A549 (cell line): ENCODE measurements at regions not wholly inside any gene's neighbourhood (a gene's known extent, or its start where the extent isn't known, plus 50 kb on each side); places are given as distances from the start of the nearest gene placed in this dataset.

Experiments used
- ATAC-seq, 2 experiments: fragments of 200-7000 bp in 1 of 2; fragments of >200 bp in 1 of 2; cut with Nextera tagmentation in 1 of 2; cut with Tn5 transposase in 1 of 2; 3 replicates each; pipeline versions ENCODE4 v1.8.0 to v1.9.1; 2018 to 2020; ENCODE audit warnings: mild to moderate bottlenecking in 1 of 2, moderate library complexity in 1 of 2
- CTCF ChIA-PET: fragments of 300-600 bp; sonication (Branson Sonifier 250); formaldehyde crosslinking; extraction: SDS; loops from one replicate; lab custom pipeline; 2021; ENCODE audit warnings: antibody characterized with exemption, inconsistent platforms; lab: Yijun Ruan, JAX
- POLR2A ChIA-PET: fragments of 350-600 bp; formaldehyde crosslinking; extraction: SDS; loops from one replicate; lab custom pipeline; 2021; ENCODE audit warnings: antibody characterized with exemption, inconsistent platforms; lab: Yijun Ruan, JAX
- DNase-seq, 2 experiments: peaks; one replicate each; pipeline versions ENCODE4 v3.0.0 to v3.0.0-alpha.2; 2011 to 2016; ENCODE audit warnings: low read depth in 1 of 2, low spot score in 1 of 2
- FAIRE-seq: peaks from 2 replicates; lab custom pipeline; 2011; peaks lifted over from hg19 to GRCh38; lab: Jason Lieb, UNC
- H3K27ac ChIP-seq, 2 experiments: fragments of >200 bp; sonication (Bioruptor Twin); formaldehyde crosslinking; 3 replicates each; pipeline ENCODE4 v1.5.1; 2016 to 2017
- H3K4me1 ChIP-seq: fragments of >200 bp; sonication (Bioruptor Twin); formaldehyde crosslinking; 3 replicates; pipeline ENCODE4 v1.6.1; 2016
- H3K4me2 ChIP-seq: fragments of >200 bp; sonication (Bioruptor Twin); formaldehyde crosslinking; 3 replicates; pipeline ENCODE4 v1.6.1; 2016
- H3K4me3 ChIP-seq: fragments of >200 bp; sonication (Bioruptor Twin); formaldehyde crosslinking; 3 replicates; pipeline ENCODE4 v1.5.1; 2016
- H3K9me3 ChIP-seq: fragments of >200 bp; sonication (Bioruptor Twin); formaldehyde crosslinking; 3 replicates; pipeline ENCODE4 v1.6.1; 2016
- EP300 ChIP-seq, 2 experiments: fragments of >200 bp; sonication (Bioruptor Twin); formaldehyde crosslinking; IDR thresholded peaks; 2 replicates in 1 of 2; 3 replicates in 1 of 2; pipeline ENCODE4 v1.6.1; 2016 to 2017
- ESRRA ChIP-seq: fragments of 150-350 bp; IDR thresholded peaks from 2 replicates; pipeline ENCODE4 v1.6.1; 2014; ENCODE audit warnings: mild to moderate bottlenecking, low read length, borderline replicate concordance
- FOXS1 ChIP-seq: fragments of 250-450 bp; sonication (Bioruptor Pico); IDR thresholded peaks from 2 replicates; pipeline ENCODE4 v1.5.0; 2020; ENCODE audit warnings: mild to moderate bottlenecking, moderate library complexity
- GATA3 ChIP-seq: IDR thresholded peaks from 2 replicates; pipeline ENCODE4 v1.6.1; 2012; ENCODE audit warnings: borderline replicate concordance
- HEYL ChIP-seq: fragments of 250-450 bp; sonication (Bioruptor Pico); IDR thresholded peaks from 2 replicates; pipeline ENCODE4 v1.8.0; 2021; ENCODE audit warnings: mild to moderate bottlenecking, moderate library complexity
- HOXA7 ChIP-seq: fragments of 250-450 bp; sonication (Bioruptor Pico); IDR thresholded peaks from 2 replicates; pipeline ENCODE4 v1.5.0; 2020; ENCODE audit warnings: mild to moderate bottlenecking, moderate library complexity
- HOXB5 ChIP-seq: fragments of 250-450 bp; sonication (Bioruptor Pico); IDR thresholded peaks from 2 replicates; pipeline ENCODE4 v1.5.0; 2020; ENCODE audit warnings: mild to moderate bottlenecking, moderate library complexity
- JUN ChIP-seq, 2 experiments: fragments of >200 bp; sonication (Bioruptor Twin); formaldehyde crosslinking; IDR thresholded peaks; 2 replicates in 1 of 2; 3 replicates in 1 of 2; pipeline ENCODE4 v1.6.1; 2016 to 2017
- JUNB ChIP-seq: fragments of >200 bp; sonication (Bioruptor Twin); formaldehyde crosslinking; IDR thresholded peaks from 2 replicates; pipeline ENCODE4 v1.6.1; 2016
- KDM5A ChIP-seq: fragments of 200-600 bp; sonication (generic); IDR thresholded peaks from 2 replicates; pipeline ENCODE4 v1.6.1; 2016; ENCODE audit warnings: antibody characterized with exemption, mild to moderate bottlenecking
- MAZ ChIP-seq: fragments of 150-350 bp; IDR thresholded peaks from 2 replicates; pipeline ENCODE4 v1.6.1; 2014; ENCODE audit warnings: antibody characterized with exemption, low read depth, low read length, borderline replicate concordance
- NPAS2 ChIP-seq: fragments of 250-450 bp; sonication (Bioruptor Pico); IDR thresholded peaks from 2 replicates; pipeline ENCODE4 v1.8.0; 2022; ENCODE audit warnings: mild to moderate bottlenecking, moderate library complexity, borderline replicate concordance
- PHF8 ChIP-seq: fragments of 200-600 bp; sonication (generic); IDR thresholded peaks from 2 replicates; pipeline ENCODE4 v1.6.1; 2016; ENCODE audit warnings: low read depth, mild to moderate bottlenecking, antibody characterized with exemption, moderate library complexity, borderline replicate concordance
- POLR2AphosphoS2 ChIP-seq: conservative IDR thresholded peaks from 2 replicates; pipeline ENCODE4 v1.6.1; 2012; ENCODE audit warnings: low read length, improper control_type of control experiment, inconsistent platforms
- RNF2 ChIP-seq: fragments of 200-600 bp; sonication (generic); IDR thresholded peaks from 2 replicates; pipeline ENCODE4 v1.6.1; 2016; ENCODE audit warnings: low read depth, mild to moderate bottlenecking, antibody characterized with exemption, moderate library complexity, borderline replicate concordance
- ZFP36 ChIP-seq: fragments of 450-650 bp; IDR thresholded peaks from 2 replicates; pipeline ENCODE4 v1.6.1; 2014; ENCODE audit warnings: borderline replicate concordance; ENCODE audit not compliant: partially characterized antibody
- ZNF302 ChIP-seq: fragments of 250-450 bp; sonication (Bioruptor Pico); IDR thresholded peaks from 2 replicates; pipeline ENCODE4 v1.9.0; 2021; ENCODE audit warnings: inconsistent platforms, mild to moderate bottlenecking, moderate library complexity
- WGBS: methylation state at CpG from one replicate; pipeline ENCODE4 v1.1.6; 2017; ENCODE audit errors: missing lambda C conversion rate; 5-methylcytosine and 5-hydroxymethylcytosine counted together
- TF ChIP-seq, protein P1 (sequence below): fragments of >200 bp; sonication (Bioruptor Twin); formaldehyde crosslinking; IDR thresholded peaks from 2 replicates; pipeline ENCODE4 v1.6.1; 2016
- TF ChIP-seq, protein P2 (sequence below): fragments of >200 bp; sonication (Bioruptor Twin); formaldehyde crosslinking; IDR thresholded peaks from 3 replicates; pipeline ENCODE4 v1.6.1; 2016
- TF ChIP-seq, protein P3 (sequence below): fragments of 200-600 bp; sonication (generic); IDR thresholded peaks from 2 replicates; pipeline ENCODE4 v1.6.1; 2016; ENCODE audit warnings: antibody characterized with exemption, mild to moderate bottlenecking, moderate library complexity
- TF ChIP-seq, protein P4 (sequence below): fragments of >200 bp; sonication (Bioruptor Twin); formaldehyde crosslinking; IDR thresholded peaks from 3 replicates; pipeline ENCODE4 v1.5.1; 2016
- TF ChIP-seq, protein P5 (sequence below): IDR thresholded peaks from 2 replicates; pipeline ENCODE4 v1.6.1; 2012
- TF ChIP-seq, protein P6 (sequence below): IDR thresholded peaks from 2 replicates; pipeline ENCODE4 v1.6.1; 2012

DNA sequence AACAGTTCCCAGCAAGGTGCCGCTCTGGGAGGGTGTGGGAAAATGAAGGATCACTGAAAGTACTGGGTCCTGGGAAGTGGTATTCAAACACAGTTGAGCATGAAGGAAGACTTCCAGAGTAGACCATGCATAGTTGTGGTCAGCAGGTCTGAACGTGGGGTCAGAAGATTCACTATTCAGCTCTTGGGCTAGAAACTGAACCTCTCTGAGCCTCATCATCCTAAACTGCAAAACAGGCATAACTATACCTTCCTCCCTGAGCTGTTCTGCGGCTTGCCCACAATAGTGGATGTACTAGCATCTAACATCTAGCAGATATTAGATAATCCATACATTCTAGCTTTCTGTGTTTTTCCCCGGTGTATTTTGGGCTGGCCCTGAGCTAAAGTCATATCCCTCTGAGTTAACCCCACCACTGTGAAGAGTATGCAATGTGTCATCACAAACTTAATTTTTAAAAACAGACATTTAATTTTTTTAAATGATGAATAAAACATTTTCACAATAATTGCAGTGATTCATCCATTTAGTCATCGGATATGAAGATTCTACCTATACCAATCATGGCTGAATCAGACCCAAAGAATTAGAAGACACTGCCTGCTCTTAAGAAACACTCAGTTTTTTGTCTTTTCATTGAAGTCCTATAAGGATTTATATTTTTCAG lies 179.1 kb downstream of the BLID start (continued):
- TF ChIP-seq EP300 (IDR thresholded peaks at IDR 0.05) (no peak), MAZ (no peak), KDM5A (no peak), GATA3 (no peak), NPAS2 (CRISPR knock-in tag) (no peak)

DNA sequence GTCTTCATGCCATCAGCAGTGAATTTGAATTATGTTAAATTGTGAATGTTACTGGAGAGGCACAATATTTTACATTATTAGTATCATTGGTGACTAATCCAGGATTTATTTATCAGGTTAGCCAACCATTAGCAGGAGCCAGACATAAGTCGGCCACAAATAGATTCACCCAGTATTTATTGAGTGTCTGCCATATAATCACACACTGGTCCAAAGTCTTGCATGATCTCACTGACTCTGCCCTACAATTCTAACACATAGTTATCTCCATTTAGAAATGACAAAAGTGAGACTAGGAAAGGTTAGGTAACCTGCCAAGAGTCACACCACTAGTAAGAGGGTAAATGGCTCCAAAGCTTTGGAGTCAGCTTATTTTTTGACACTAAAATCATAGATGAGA lies 179.6 kb downstream of the BLID start:
- DNase-seq: no peak
- no peak overlapping the region for H3K4me2 ChIP-seq
- H3K9me3 ChIP-seq: no peaks in the 10 kb centered on the region
- ChIA-PET POLR2A (no interaction called here), CTCF (no interaction called here)
- H3K27ac ChIP-seq: no peak overlapping the region
- FAIRE-seq: no peak
- no peak for ATAC-seq
- WGBS: 44% methylated on average over 1 of the region's 1 CpG
- TF ChIP-seq EP300 (IDR thresholded peaks at IDR 0.05) (no peak), HOXA7 (CRISPR knock-in tag) (no peak), FOXS1 (CRISPR knock-in tag) (no peak), PHF8 (no peak), KDM5A (no peak), POLR2AphosphoS2 (no peak), ZFP36 (no peak), JUN (IDR thresholded peaks at IDR 0.05) (no peak), ESRRA (no peak), HEYL (CRISPR knock-in tag) (no peak), ZNF302 (CRISPR knock-in tag) (no peak), RNF2 (no peak), JUNB (no peak), HOXB5 (no peak)
- TF ChIP-seq, protein P1, sequence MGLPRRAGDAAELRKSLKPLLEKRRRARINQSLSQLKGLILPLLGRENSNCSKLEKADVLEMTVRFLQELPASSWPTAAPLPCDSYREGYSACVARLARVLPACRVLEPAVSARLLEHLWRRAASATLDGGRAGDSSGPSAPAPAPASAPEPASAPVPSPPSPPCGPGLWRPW: no peak
- TF ChIP-seq, protein P2, sequence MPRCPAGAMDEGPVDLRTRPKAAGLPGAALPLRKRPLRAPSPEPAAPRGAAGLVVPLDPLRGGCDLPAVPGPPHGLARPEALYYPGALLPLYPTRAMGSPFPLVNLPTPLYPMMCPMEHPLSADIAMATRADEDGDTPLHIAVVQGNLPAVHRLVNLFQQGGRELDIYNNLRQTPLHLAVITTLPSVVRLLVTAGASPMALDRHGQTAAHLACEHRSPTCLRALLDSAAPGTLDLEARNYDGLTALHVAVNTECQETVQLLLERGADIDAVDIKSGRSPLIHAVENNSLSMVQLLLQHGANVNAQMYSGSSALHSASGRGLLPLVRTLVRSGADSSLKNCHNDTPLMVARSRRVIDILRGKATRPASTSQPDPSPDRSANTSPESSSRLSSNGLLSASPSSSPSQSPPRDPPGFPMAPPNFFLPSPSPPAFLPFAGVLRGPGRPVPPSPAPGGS: no peak
- TF ChIP-seq, protein P3, sequence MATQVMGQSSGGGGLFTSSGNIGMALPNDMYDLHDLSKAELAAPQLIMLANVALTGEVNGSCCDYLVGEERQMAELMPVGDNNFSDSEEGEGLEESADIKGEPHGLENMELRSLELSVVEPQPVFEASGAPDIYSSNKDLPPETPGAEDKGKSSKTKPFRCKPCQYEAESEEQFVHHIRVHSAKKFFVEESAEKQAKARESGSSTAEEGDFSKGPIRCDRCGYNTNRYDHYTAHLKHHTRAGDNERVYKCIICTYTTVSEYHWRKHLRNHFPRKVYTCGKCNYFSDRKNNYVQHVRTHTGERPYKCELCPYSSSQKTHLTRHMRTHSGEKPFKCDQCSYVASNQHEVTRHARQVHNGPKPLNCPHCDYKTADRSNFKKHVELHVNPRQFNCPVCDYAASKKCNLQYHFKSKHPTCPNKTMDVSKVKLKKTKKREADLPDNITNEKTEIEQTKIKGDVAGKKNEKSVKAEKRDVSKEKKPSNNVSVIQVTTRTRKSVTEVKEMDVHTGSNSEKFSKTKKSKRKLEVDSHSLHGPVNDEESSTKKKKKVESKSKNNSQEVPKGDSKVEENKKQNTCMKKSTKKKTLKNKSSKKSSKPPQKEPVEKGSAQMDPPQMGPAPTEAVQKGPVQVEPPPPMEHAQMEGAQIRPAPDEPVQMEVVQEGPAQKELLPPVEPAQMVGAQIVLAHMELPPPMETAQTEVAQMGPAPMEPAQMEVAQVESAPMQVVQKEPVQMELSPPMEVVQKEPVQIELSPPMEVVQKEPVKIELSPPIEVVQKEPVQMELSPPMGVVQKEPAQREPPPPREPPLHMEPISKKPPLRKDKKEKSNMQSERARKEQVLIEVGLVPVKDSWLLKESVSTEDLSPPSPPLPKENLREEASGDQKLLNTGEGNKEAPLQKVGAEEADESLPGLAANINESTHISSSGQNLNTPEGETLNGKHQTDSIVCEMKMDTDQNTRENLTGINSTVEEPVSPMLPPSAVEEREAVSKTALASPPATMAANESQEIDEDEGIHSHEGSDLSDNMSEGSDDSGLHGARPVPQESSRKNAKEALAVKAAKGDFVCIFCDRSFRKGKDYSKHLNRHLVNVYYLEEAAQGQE: no peak
- TF ChIP-seq, protein P4, sequence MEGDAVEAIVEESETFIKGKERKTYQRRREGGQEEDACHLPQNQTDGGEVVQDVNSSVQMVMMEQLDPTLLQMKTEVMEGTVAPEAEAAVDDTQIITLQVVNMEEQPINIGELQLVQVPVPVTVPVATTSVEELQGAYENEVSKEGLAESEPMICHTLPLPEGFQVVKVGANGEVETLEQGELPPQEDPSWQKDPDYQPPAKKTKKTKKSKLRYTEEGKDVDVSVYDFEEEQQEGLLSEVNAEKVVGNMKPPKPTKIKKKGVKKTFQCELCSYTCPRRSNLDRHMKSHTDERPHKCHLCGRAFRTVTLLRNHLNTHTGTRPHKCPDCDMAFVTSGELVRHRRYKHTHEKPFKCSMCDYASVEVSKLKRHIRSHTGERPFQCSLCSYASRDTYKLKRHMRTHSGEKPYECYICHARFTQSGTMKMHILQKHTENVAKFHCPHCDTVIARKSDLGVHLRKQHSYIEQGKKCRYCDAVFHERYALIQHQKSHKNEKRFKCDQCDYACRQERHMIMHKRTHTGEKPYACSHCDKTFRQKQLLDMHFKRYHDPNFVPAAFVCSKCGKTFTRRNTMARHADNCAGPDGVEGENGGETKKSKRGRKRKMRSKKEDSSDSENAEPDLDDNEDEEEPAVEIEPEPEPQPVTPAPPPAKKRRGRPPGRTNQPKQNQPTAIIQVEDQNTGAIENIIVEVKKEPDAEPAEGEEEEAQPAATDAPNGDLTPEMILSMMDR: no peak
- TF ChIP-seq, protein P5, sequence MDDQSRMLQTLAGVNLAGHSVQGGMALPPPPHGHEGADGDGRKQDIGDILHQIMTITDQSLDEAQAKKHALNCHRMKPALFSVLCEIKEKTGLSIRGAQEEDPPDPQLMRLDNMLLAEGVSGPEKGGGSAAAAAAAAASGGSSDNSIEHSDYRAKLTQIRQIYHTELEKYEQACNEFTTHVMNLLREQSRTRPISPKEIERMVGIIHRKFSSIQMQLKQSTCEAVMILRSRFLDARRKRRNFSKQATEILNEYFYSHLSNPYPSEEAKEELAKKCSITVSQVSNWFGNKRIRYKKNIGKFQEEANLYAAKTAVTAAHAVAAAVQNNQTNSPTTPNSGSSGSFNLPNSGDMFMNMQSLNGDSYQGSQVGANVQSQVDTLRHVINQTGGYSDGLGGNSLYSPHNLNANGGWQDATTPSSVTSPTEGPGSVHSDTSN: no peak
- TF ChIP-seq, protein P6, sequence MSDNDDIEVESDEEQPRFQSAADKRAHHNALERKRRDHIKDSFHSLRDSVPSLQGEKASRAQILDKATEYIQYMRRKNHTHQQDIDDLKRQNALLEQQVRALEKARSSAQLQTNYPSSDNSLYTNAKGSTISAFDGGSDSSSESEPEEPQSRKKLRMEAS: no peak
- no peaks in the 10 kb centered on the region for H3K4me1 ChIP-seq
- H3K4me3 ChIP-seq: no peak overlapping the region
